ENCODE measurements at regions not wholly inside any gene's neighbourhood (a gene's known extent, or its start where the extent isn't known, plus 50 kb on each side); places are given as distances from the start of the nearest gene placed in this dataset.

DNA sequence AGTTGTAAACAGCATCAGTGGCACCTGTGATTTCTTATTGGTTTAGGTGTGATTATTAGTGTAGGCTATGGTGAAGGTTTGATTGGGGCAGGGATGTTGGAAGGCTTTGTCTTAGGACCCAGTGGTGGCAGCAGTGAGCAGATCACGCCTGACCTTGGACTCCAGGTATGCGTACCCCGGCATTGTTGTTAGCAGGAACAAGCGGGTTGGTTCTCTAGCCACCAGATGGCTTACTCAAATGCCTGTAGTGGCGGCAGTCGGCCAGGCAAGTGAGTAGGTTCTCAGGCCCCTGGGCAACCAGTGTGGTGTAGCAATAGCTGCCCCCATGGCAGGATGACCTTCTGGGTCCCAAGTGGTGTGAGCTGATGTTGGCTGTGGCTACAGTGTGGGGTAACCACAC lies 558.3 kb downstream of the KCNJ3 start:
- WGBS (ENCODE audit: low lambda C conversion rate): 29% methylated on average over 4 of the region's 6 CpGs
- Histone ChIP-seq H3K9me2 (0 out of 2 replicates have a peak, but pooled peaks cover 2% of the 10 kb centered on the region), H3K9me3 (no peaks in the 10 kb centered on the region), H2AFZ (ENCODE audit: low read depth) (no peak overlapping the region), H3K79me2 (ENCODE audit: insufficient read depth) (no peaks in the 10 kb centered on the region), H3F3A (replicated peaks; ENCODE audit: insufficient read depth) (no peaks in the 10 kb centered on the region), H3K4me1 (ENCODE audit: control insufficient read depth in 1 of 2, insufficient read depth in 2 of 2, low read depth in 1 of 2, low read length in 1 of 2) (no peaks in the 10 kb centered on the region), H3K36me3 (replicated peaks in 1 of 2; ENCODE audit: control insufficient read depth in 1 of 2, insufficient read depth in 2 of 2, low read length in 1 of 2) (no peaks in the 10 kb centered on the region), H3K4me3 (ENCODE audit: low read depth in 2 of 2, low read length in 1 of 2) (no peak overlapping the region), H3K4me2 (no peak overlapping the region), H3K27me3 (ENCODE audit: insufficient read depth) (no peaks in the 10 kb centered on the region), H4K20me1 (ENCODE audit: insufficient read depth) (no peaks in the 10 kb centered on the region), H3K9ac (no peak overlapping the region), H3K27ac (ENCODE audit: low read depth in 2 of 2, low read length in 1 of 2) (no peak overlapping the region)
- CTCF ChIA-PET: interaction anchor here (1.1 kb wide), 1 partner anchor 633 kb away, joined by 3 read pairs; no protein-coding TSS in a partner anchor
- POLR2A ChIA-PET: no interaction called here
- TF ChIP-seq YY1 (IDR thresholded peaks at IDR 0.05; ENCODE audit: low read depth) (no peak), RXRA (IDR thresholded peaks at IDR 0.05; ENCODE audit: borderline replicate concordance, low read depth) (no peak), MEF2A (IDR thresholded peaks at IDR 0.05; ENCODE audit: borderline replicate concordance, low read depth) (no peak), SMC3 (IDR thresholded peaks at IDR 0.05; ENCODE audit: low read depth, low read length) (no peak), EP300 (IDR thresholded peaks at IDR 0.05; ENCODE audit: borderline replicate concordance in 1 of 2, low read depth in 1 of 2, low read length in 1 of 2) (no peak), TCF12 (IDR thresholded peaks at IDR 0.05) (no peak), GATA2 (CRISPR knock-in tag; IDR thresholded peaks at IDR 0.05) (no peak), USF2 (IDR thresholded peaks at IDR 0.05; ENCODE audit: borderline replicate concordance, low read depth, low read length) (no peak), POLR2AphosphoS5 (IDR thresholded peaks at IDR 0.05; ENCODE audit: low read depth, low read length) (no peak), NRF1 (IDR thresholded peaks at IDR 0.05; ENCODE audit: low read depth, low read length) (no peak), CHD2 (IDR thresholded peaks at IDR 0.05; ENCODE audit: low read length, partially characterized antibody) (no peak), MAX (IDR thresholded peaks at IDR 0.05; ENCODE audit: low read depth) (no peak), MXI1 (IDR thresholded peaks at IDR 0.05; ENCODE audit: low read depth, low read length) (no peak), FOXJ3 (CRISPR knock-in tag; IDR thresholded peaks at IDR 0.05) (no peak)
- TF ChIP-seq, protein P1, sequence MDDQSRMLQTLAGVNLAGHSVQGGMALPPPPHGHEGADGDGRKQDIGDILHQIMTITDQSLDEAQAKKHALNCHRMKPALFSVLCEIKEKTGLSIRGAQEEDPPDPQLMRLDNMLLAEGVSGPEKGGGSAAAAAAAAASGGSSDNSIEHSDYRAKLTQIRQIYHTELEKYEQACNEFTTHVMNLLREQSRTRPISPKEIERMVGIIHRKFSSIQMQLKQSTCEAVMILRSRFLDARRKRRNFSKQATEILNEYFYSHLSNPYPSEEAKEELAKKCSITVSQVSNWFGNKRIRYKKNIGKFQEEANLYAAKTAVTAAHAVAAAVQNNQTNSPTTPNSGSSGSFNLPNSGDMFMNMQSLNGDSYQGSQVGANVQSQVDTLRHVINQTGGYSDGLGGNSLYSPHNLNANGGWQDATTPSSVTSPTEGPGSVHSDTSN (IDR thresholded peaks at IDR 0.05): no peak
- DNase-seq: no peak

GRCh38 chr2:155250800-155251199 lies 552.3 kb downstream of the KCNJ3 start:
- no peak overlapping the region for H3K9ac ChIP-seq
- no peaks in the 10 kb centered on the region for H3F3A ChIP-seq (replicated peaks; ENCODE audit: insufficient read depth)
- H3K4me3 ChIP-seq (ENCODE audit: low read depth in 2 of 2, low read length in 1 of 2): no peak overlapping the region
- no peak overlapping the region for H3K4me2 ChIP-seq
- H3K9me3 ChIP-seq: no peaks in the 10 kb centered on the region
- no peaks in the 10 kb centered on the region for H4K20me1 ChIP-seq (ENCODE audit: insufficient read depth)
- H3K27ac ChIP-seq (ENCODE audit: low read depth in 2 of 2, low read length in 1 of 2): no peak overlapping the region
- H3K4me1 ChIP-seq (ENCODE audit: control insufficient read depth in 1 of 2, insufficient read depth in 2 of 2, low read depth in 1 of 2, low read length in 1 of 2): no peaks in the 10 kb centered on the region
- peak; percentile 5 for DNase-seq
- H3K79me2 ChIP-seq (ENCODE audit: insufficient read depth): no peaks in the 10 kb centered on the region
- WGBS (ENCODE audit: low lambda C conversion rate): 29% methylated on average over 2 of the region's 2 CpGs
- no peaks in the 10 kb centered on the region for H3K9me2 ChIP-seq
- no peaks in the 10 kb centered on the region for H3K27me3 ChIP-seq (ENCODE audit: insufficient read depth)
- ChIA-PET CTCF (interaction anchor here (0.9 to 1.1 kb wide), 2 partner anchors 10 to 627 kb away, joined by 3 read pairs; no protein-coding TSS in a partner anchor), POLR2A (no interaction called here)
- no peaks in the 10 kb centered on the region for H3K36me3 ChIP-seq (replicated peaks in 1 of 2; ENCODE audit: control insufficient read depth in 1 of 2, insufficient read depth in 2 of 2, low read length in 1 of 2)
- no peak overlapping the region for H2AFZ ChIP-seq (ENCODE audit: low read depth)
- TF ChIP-seq JUND (IDR thresholded peaks at IDR 0.05) (no peak), RAD21 (IDR thresholded peaks at IDR 0.05; ENCODE audit: low read length) (peak; percentile 48)
- TF ChIP-seq, protein P2, sequence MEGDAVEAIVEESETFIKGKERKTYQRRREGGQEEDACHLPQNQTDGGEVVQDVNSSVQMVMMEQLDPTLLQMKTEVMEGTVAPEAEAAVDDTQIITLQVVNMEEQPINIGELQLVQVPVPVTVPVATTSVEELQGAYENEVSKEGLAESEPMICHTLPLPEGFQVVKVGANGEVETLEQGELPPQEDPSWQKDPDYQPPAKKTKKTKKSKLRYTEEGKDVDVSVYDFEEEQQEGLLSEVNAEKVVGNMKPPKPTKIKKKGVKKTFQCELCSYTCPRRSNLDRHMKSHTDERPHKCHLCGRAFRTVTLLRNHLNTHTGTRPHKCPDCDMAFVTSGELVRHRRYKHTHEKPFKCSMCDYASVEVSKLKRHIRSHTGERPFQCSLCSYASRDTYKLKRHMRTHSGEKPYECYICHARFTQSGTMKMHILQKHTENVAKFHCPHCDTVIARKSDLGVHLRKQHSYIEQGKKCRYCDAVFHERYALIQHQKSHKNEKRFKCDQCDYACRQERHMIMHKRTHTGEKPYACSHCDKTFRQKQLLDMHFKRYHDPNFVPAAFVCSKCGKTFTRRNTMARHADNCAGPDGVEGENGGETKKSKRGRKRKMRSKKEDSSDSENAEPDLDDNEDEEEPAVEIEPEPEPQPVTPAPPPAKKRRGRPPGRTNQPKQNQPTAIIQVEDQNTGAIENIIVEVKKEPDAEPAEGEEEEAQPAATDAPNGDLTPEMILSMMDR (IDR thresholded peaks at IDR 0.05): peak; percentile 55
